Adrenal gland (tissue), 9 donors: ENCODE measurements at regions not wholly inside any gene's neighbourhood (a gene's known extent, or its start where the extent isn't known, plus 50 kb on each side); places are given as distances from the start of the nearest gene placed in this dataset.
"Not testable (repeated sequence)": the region's sequence is repeated elsewhere in the genome, so short reads cannot be mapped to it uniquely, and the experiment has no call there.

Experiments
- DNase-seq, 7 donors: peaks; one replicate each; pipeline ENCODE4 v3.0.0-alpha.2; 2019 to 2020
- H3K27ac ChIP-seq, 5 donors: fragments of 200-600 bp; sonication (generic) in 4 of 5; 1 replicate in 3 of 5; 2 replicates in 2 of 5; pipeline versions ENCODE4 v1.5.1 to v1.8.0; 2016 to 2020; ENCODE audit warnings: mild to moderate bottlenecking in 1 of 5
- H3K27me3 ChIP-seq: fragments of 200-600 bp; 2 replicates; pipeline ENCODE4 v1.8.0; 2021
- H3K36me3 ChIP-seq, 2 donors: fragments of 200-600 bp; replicated peaks in 1 of 2; 1 replicate in 1 of 2; 2 replicates in 1 of 2; pipeline versions ENCODE4 v1.5.1 to v1.8.0; 2018 to 2022
- H3K4me1 ChIP-seq, 2 donors: fragments of 200-600 bp; replicated peaks in 1 of 2; 1 replicate in 1 of 2; 2 replicates in 1 of 2; pipeline versions ENCODE4 v1.5.1 to v1.8.0; 2018 to 2021
- H3K4me3 ChIP-seq, 4 donors: fragments of 200-600 bp; sonication (generic) in 3 of 4; one replicate each; pipeline ENCODE4 v1.5.1; 2016 to 2018
- H3K9me3 ChIP-seq, 3 donors: fragments of 200-600 bp; sonication (generic) in 1 of 3; replicated peaks in 1 of 3; 1 replicate in 2 of 3; 2 replicates in 1 of 3; pipeline versions ENCODE4 v1.5.1 to v1.8.0; 2016 to 2021
- CTCF ChIP-seq, 6 experiments: fragments of 450-650 bp in 4 of 6; fragments of 200-600 bp in 2 of 6; sonication (generic) in 1 of 6; IDR thresholded peaks; 1 replicate in 5 of 6; 2 replicates in 1 of 6; pipeline versions ENCODE4 v1.5.1 to v1.8.0; 2016 to 2021; ENCODE audit warnings: antibody characterized with exemption in 6 of 6, mild to moderate bottlenecking in 2 of 6, moderate library complexity in 1 of 6
- POLR2A ChIP-seq, 2 donors: fragments of 450-650 bp; IDR thresholded peaks; one replicate each; pipeline ENCODE4 v1.6.1; 2017; ENCODE audit warnings: antibody characterized with exemption in 2 of 2, mild to moderate bottlenecking in 2 of 2, moderate library complexity in 1 of 2
- WGBS, 4 donors: extraction: QIAGEN DNeasy Blood & Tissue Kit in 2 of 4; methylation state at CpG; one replicate each; pipeline versions ENCODE4 v1.1.5 to v1.1.7; 2013 to 2017; 5-methylcytosine and 5-hydroxymethylcytosine counted together
- intact Hi-C, 2 donors: fragments of 100-400 bp; cut with DNase I; formaldehyde crosslinking; loops; one replicate each; pipeline versions ENCODE4 v1.14.1 to v1.15.0; 2022 to 2023
- donor health status: healthy with polysubstance abuse.
- donor health status: Bipolar disorder and iron deficiency.
- donor health status: DM: yes; HTN: yes; CAD: no.
- donor health status: DM: no; HTN: no; CAD: no.
- donor health status: DM: no; HTN: no; CAD: no.

- H3K9me3 ChIP-seq: no peaks in the 10 kb centered on the region
- 71 to 77% (median 75%) methylated on average over 3 of the region's 3 CpGs for WGBS, 4 donors
- TF ChIP-seq POLR2A (IDR thresholded peaks at IDR 0.05) (no peak), CTCF (IDR thresholded peaks at IDR 0.05) (no peak)
These were observed 148.0 kb downstream of the USP46 start for GRCh38 chr4:52510939-52511565.

GRCh38 chr4:52511825-52512224, 147.3 kb downstream of the USP46 start:
- Histone ChIP-seq H3K36me3 (no peaks in the 10 kb centered on the region), H3K4me1 (peaks cover 7 to 11% of the 10 kb centered on the region in 2 donors), H3K4me3 (no peak overlapping the region), H3K27ac (no peak overlapping the region), H3K27me3 (no peaks in the 10 kb centered on the region), H3K9me3 (no peaks in the 10 kb centered on the region)
- 77 to 82% (median 79%) methylated on average over 2 of the region's 2 CpGs for WGBS, 4 donors
- intact Hi-C loops: no loop called here
- TF ChIP-seq POLR2A (IDR thresholded peaks at IDR 0.05): no peak
- TF ChIP-seq CTCF (IDR thresholded peaks at IDR 0.05): no peak
- DNase-seq: no peak

More at GRCh38 chr4:52510939-52511565, 148.0 kb downstream of the USP46 start:
- intact Hi-C loops: no loop called here
- no peak overlapping the region for H3K27ac ChIP-seq
- H3K4me3 ChIP-seq: no peak overlapping the region
- no peaks in the 10 kb centered on the region for H3K36me3 ChIP-seq
- H3K27me3 ChIP-seq: no peaks in the 10 kb centered on the region
- peaks cover 7 to 11% of the 10 kb centered on the region in 2 donors for H3K4me1 ChIP-seq
- DNase-seq: no peak

- Histone ChIP-seq H3K4me3 (no peak overlapping the region), H3K4me1 (peaks cover 7 to 10% of the 10 kb centered on the region in 2 donors), H3K27ac (no peak overlapping the region), H3K27me3 (no peaks in the 10 kb centered on the region), H3K36me3 (no peaks in the 10 kb centered on the region), H3K9me3 (no peaks in the 10 kb centered on the region)
- WGBS, 4 donors: 30 to 56% (median 48%) methylated on average over 2 of the region's 2 CpGs
- DNase-seq: no peak
- intact Hi-C loops: no loop called here
- TF ChIP-seq CTCF (IDR thresholded peaks at IDR 0.05) (no peak), POLR2A (IDR thresholded peaks at IDR 0.05) (no peak)
These were observed 146.8 kb downstream of the USP46 start for GRCh38 chr4:52512291-52512690.

- WGBS, 4 donors: 75 to 100% (median 82%) methylated on average over 1 to 6 of the region's 6 CpGs
- H3K36me3 ChIP-seq, intact Hi-C loops, H3K9me3 ChIP-seq, H3K27ac ChIP-seq, H3K27me3 ChIP-seq, DNase-seq, H3K4me1 ChIP-seq, H3K4me3 ChIP-seq: not testable (repeated sequence)
These were observed 137.0 kb downstream of the USP46 start for GRCh38 chr4:52522093-52522492.

GRCh38 chr4:52529983-52530382, 129.1 kb downstream of the USP46 start:
- no peak overlapping the region for H3K4me3 ChIP-seq
- H3K36me3 ChIP-seq: no peaks in the 10 kb centered on the region
- no peaks in the 10 kb centered on the region for H3K9me3 ChIP-seq
- H3K27ac ChIP-seq: no peak overlapping the region
- intact Hi-C loops: no loop called here
- no peaks in the 10 kb centered on the region for H3K27me3 ChIP-seq
- DNase-seq: no peak
- WGBS, 4 donors: 60 to 82% (median 72%) methylated on average over 2 of the region's 2 CpGs
- H3K4me1 ChIP-seq: no peaks in the 10 kb centered on the region
- TF ChIP-seq POLR2A (IDR thresholded peaks at IDR 0.05) (no peak), CTCF (IDR thresholded peaks at IDR 0.05) (no peak)
